ENCODE measurements at regions not wholly inside any gene's neighbourhood (a gene's known extent, or its start where the extent isn't known, plus 50 kb on each side); places are given as distances from the start of the nearest gene placed in this dataset.
"Not testable (repeated sequence)": the region's sequence is repeated elsewhere in the genome, so short reads cannot be mapped to it uniquely, and the experiment has no call there.

- no peak for DNase-seq
Observed at GRCh38 chr22:22717664-22718063, 73.2 kb downstream of the GGTLC2 start.

- DNase-seq, result peak; percentile 77 to 85 (median 84)
Observed at GRCh38 chr22:22720201-22720723, 75.8 kb downstream of the GGTLC2 start.

GRCh38 chr22:22720724-22721261 is 76.4 kb downstream of the GGTLC2 start:
- peak; percentile 90 to 95 (median 93) for DNase-seq

- DNase-seq, result peak; percentile 95 to 97 (median 96)
Observed at GRCh38 chr22:22721681-22722354, 77.4 kb downstream of the GGTLC2 start.

GRCh38 chr22:22728382-22728781 is 84.0 kb downstream of the GGTLC2 start:
- DNase-seq, result no peak

- DNase-seq, result peak in 2 of 3 donors; percentile 36 to 38
Observed at GRCh38 chr22:22730655-22731373, 86.4 kb downstream of the GGTLC2 start.

- DNase-seq, result no peak
Observed at GRCh38 chr22:22731374-22731676, 86.9 kb downstream of the GGTLC2 start.

GRCh38 chr22:22733006-22733405 is 88.6 kb downstream of the GGTLC2 start:
- not testable (repeated sequence) for DNase-seq

- no peak for DNase-seq
Observed at GRCh38 chr22:22733881-22734373, 89.5 kb downstream of the GGTLC2 start.

- DNase-seq, result not testable (repeated sequence)
Observed at GRCh38 chr22:22734395-22735272, 90.2 kb downstream of the GGTLC2 start.

- not testable (repeated sequence) for DNase-seq
Observed at GRCh38 chr22:22735276-22735675, 90.9 kb downstream of the GGTLC2 start.

GRCh38 chr22:22735695-22736611 is 91.5 kb downstream of the GGTLC2 start:
- DNase-seq, result no peak

- no peak for DNase-seq
Observed at GRCh38 chr22:22737590-22737989, 93.2 kb downstream of the GGTLC2 start.

- DNase-seq, result no peak
Observed at GRCh38 chr22:22738959-22739585, 94.7 kb downstream of the GGTLC2 start.

GRCh38 chr22:22740560-22741276 is 96.3 kb downstream of the GGTLC2 start:
- DNase-seq, result no peak

- DNase-seq, result no peak
Observed at GRCh38 chr22:22741843-22742242, 97.4 kb downstream of the GGTLC2 start.

GRCh38 chr22:22742641-22743040 is 98.2 kb downstream of the GGTLC2 start:
- no peak for DNase-seq

GRCh38 chr22:22743128-22743760 is 98.8 kb downstream of the GGTLC2 start:
- no peak for DNase-seq

- no peak for DNase-seq
Observed at GRCh38 chr22:22744412-22745224, 100.2 kb downstream of the GGTLC2 start.

Measured in suppressor macrophage treated with lipopolysaccharide for 1 hour (primary cell).